GM12873 (cell line): ENCODE measurements at regions not wholly inside any gene's neighbourhood (a gene's known extent, or its start where the extent isn't known, plus 50 kb on each side); places are given as distances from the start of the nearest gene placed in this dataset.

Experiments used
- TF ChIP-seq, protein P1 (sequence below): IDR thresholded peaks from 2 replicates; pipeline ENCODE4 v1.5.1; 2012; ENCODE audit warnings: low read depth, mild to moderate bottlenecking, moderate library complexity, low read length, control low read depth; ENCODE audit not compliant: insufficient read depth; ENCODE audit errors: missing control alignments

DNA sequence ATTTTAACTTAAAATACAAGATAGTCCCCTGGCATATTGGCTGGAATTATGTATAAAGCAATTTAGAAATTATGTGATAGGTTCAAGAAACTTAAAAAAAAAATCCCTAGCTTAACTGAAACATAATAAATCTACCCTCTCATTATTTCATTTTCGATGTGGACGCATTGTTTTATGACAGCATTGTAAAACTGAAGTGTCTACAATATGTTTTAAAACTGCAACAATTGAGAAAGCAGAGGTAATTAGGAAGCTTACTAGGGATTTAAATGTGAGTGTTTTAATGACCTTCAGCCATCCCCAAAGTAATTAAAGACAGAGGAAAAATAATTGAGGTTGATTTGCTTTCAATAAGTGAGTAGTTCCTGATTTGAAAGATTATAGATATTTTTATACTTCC lies 776.0 kb downstream of the TBC1D32 start:
- TF ChIP-seq, protein P1, sequence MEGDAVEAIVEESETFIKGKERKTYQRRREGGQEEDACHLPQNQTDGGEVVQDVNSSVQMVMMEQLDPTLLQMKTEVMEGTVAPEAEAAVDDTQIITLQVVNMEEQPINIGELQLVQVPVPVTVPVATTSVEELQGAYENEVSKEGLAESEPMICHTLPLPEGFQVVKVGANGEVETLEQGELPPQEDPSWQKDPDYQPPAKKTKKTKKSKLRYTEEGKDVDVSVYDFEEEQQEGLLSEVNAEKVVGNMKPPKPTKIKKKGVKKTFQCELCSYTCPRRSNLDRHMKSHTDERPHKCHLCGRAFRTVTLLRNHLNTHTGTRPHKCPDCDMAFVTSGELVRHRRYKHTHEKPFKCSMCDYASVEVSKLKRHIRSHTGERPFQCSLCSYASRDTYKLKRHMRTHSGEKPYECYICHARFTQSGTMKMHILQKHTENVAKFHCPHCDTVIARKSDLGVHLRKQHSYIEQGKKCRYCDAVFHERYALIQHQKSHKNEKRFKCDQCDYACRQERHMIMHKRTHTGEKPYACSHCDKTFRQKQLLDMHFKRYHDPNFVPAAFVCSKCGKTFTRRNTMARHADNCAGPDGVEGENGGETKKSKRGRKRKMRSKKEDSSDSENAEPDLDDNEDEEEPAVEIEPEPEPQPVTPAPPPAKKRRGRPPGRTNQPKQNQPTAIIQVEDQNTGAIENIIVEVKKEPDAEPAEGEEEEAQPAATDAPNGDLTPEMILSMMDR, result no peak

DNA sequence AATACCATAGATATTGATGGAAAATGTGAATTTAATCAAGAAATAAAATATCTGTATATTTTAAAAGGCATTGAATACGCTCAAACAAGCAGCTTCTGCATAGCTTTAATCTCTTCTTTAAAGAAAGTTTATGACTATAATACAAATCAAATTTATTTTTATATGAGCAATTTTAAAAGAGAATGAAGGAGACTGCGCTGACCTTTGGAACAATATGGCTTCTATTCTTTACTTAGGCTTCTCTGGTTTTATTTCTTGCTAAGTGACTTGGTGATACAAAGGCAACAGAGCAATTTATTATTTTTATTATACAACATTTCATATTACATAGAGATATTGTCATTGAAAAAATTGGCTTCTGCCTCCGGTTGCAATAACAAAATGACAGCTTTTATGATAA lies 776.7 kb downstream of the TBC1D32 start:
- TF ChIP-seq, protein P1, result no peak

DNA sequence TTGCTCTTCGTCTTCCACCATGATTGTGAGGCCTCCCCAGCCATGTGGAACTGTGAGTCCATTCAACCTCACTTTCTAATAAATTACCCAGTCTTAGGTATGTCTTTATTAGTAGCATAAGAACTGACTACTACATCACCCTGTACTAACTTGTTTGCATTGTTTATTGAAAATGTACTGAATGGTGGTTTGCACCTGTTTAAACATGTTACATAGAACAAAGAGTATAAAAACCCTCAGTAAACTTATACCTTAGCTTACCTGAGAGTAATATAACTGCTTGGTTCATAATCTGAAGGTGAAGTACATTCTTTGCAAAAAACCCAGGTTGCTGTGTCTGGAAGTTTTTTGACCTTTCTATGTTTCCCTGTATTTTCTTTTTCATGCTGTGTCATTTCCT lies 777.8 kb downstream of the TBC1D32 start:
- TF ChIP-seq, protein P1, result no peak

DNA sequence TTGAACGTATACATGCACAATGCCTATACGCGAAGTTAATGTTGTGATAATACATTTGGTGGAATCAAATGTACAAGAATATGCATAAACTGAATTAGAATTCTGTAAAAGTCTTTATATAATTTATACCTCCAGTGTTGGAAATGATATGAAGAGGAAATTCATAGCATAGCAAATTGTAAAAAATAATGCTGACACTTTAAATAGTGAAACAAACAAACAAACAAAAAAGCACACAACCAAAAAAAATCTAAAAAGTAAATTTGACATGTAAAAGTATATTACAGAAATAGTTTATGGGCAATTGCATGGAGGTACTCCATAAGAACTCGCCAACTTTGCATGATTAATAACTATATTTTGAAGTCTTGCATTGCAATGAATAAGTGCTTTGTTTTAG lies 780.9 kb downstream of the TBC1D32 start:
- TF ChIP-seq, protein P1, result no peak

DNA sequence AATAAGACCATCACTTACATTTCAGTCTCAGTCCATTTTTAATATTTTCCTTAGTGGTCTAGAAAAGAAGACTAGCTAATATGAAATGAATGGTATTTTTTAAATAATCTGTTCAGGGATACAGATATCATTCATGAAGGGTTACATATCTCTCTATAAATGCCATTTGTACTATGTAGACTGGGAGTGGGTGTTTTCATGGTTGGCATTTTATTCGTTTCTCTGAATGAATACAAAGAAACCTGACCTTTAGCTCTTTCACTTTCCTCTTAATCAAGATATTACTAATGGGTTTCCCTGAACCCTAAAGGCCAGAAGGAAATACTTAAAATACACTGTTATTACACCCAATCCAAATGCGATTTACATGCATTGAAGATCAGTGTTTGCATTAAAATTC lies 788.9 kb downstream of the TBC1D32 start:
- TF ChIP-seq, protein P1, result no peak

DNA sequence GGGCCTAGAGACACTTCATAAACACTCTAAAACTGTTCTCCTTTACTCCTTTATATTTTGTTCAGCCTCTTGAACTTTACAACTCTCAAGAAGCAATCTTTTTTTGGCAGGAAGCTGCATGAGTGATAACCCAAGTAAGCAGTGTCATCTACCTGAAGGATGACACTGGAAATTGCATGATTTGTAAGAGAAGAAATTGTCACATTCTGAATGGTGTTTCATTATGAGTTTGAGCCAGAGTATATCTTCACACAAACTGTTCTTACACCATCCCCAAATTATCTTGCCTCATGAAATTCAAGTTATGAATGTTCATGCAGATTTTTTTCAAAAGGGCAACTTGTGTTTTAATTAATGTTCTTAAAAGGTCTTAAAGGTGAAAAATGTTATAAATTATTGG lies 799.3 kb downstream of the TBC1D32 start:
- TF ChIP-seq, protein P1, result no peak

DNA sequence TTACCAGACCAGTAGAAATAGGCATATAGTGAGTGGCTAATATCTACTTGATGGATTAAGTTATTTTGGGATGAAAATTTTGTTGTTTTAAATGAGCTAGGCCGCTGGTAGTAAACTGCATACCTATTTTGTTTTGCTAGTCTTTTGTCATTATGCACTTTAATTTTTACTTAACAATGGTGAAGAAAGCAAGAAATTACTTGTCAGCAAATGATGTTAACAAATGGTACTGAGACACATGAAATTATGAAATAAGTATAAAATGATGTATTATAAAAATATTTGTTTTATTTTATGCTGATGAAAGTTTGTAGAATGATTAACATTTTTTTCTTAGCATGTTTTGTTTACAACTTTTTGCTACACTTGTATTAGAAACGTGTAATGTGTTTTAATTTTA lies 807.7 kb downstream of the TBC1D32 start:
- TF ChIP-seq, protein P1, result no peak
